HepG2 (cell line): ENCODE measurements at regions not wholly inside any gene's neighbourhood (a gene's known extent, or its start where the extent isn't known, plus 50 kb on each side); places are given as distances from the start of the nearest gene placed in this dataset.

ENCODE experiments used
- ATAC-seq: fragments of 200-7000 bp; cut with Tn5 transposase; 3 replicates; pipeline ENCODE4 v1.9.1; 2020; ENCODE audit warnings: mild to moderate bottlenecking, moderate library complexity
- BruUV-seq: library from RNA; stranded (reverse); fragments of 400-500 nt; replicated peaks from 2 replicates; lab custom pipeline; 2021; lab: Mats Ljungman, UMichigan
- CTCF ChIA-PET: fragments of 300-600 bp; formaldehyde crosslinking; extraction: SDS; loops from one replicate; lab custom pipeline; 2021; ENCODE audit warnings: low total read pairs, inconsistent platforms, low intra/inter-chr PET ratio; lab: Yijun Ruan, JAX
- POLR2A ChIA-PET: fragments of 350-600 bp; sonication (Branson Sonifier 250); formaldehyde crosslinking; loops from one replicate; lab custom pipeline; 2020; ENCODE audit warnings: antibody characterized with exemption, inconsistent platforms; lab: Yijun Ruan, JAX
- DNase-seq: peaks from one replicate; pipeline ENCODE4 v3.0.0-alpha.2; 2015; ENCODE audit warnings: low spot score
- FAIRE-seq: peaks from 3 replicates; lab custom pipeline; 2011; peaks lifted over from hg19 to GRCh38; lab: Jason Lieb, UNC
- H2AFZ ChIP-seq: one replicate; pipeline ENCODE4 v1.6.1; 2011; ENCODE audit warnings: low read length, inconsistent platforms
- H3K27ac ChIP-seq: fragments of 300-600 bp; 3 replicates; pipeline ENCODE4 v1.8.0; 2011; ENCODE audit warnings: mixed run types, mild to moderate bottlenecking, mixed read lengths, low read length, inconsistent platforms; ENCODE audit not compliant: insufficient read depth; ENCODE audit errors: extremely low read length
- H3K27me3 ChIP-seq, 2 experiments: fragments of 200-600 bp in 1 of 2; 2 replicates in 1 of 2; 3 replicates in 1 of 2; pipeline versions ENCODE4 v1.6.0 to v1.8.0; 2011; ENCODE audit warnings: low read length in 2 of 2, mild to moderate bottlenecking in 2 of 2, moderate library complexity in 2 of 2, inconsistent platforms in 1 of 2; ENCODE audit not compliant: insufficient read depth in 2 of 2, control insufficient read depth in 1 of 2
- H3K36me3 ChIP-seq, 2 experiments: fragments of 200-600 bp in 1 of 2; replicated peaks in 1 of 2; 2 replicates in 1 of 2; 3 replicates in 1 of 2; pipeline versions ENCODE4 v1.5.1 to v1.8.0; 2011; ENCODE audit warnings: low read length in 2 of 2, inconsistent platforms in 1 of 2; ENCODE audit not compliant: insufficient read depth in 2 of 2, control insufficient read depth in 1 of 2
- H3K4me1 ChIP-seq: 2 replicates; pipeline ENCODE4 v1.5.1; 2012; ENCODE audit warnings: low read length, inconsistent platforms; ENCODE audit not compliant: insufficient read depth
- H3K4me2 ChIP-seq: 2 replicates; pipeline ENCODE4 v1.6.0; 2011; ENCODE audit warnings: low read depth, low read length, inconsistent platforms
- H3K4me3 ChIP-seq, 3 experiments: fragments of 200-600 bp in 1 of 3; sonication (generic), shearing (Covaris generic) in 1 of 3; replicated peaks in 1 of 3; 2 replicates each; pipeline ENCODE4 v1.5.1; 2011 to 2016; ENCODE audit warnings: low read length in 3 of 3, inconsistent platforms in 2 of 3, low read depth in 2 of 3, mild to moderate bottlenecking in 2 of 3, control low read depth in 1 of 3, mixed read lengths in 1 of 3; ENCODE audit not compliant: insufficient read depth in 1 of 3
- H3K79me2 ChIP-seq: one replicate; pipeline ENCODE4 v1.6.1; 2011; ENCODE audit warnings: low read length, inconsistent platforms; ENCODE audit not compliant: insufficient read depth
- H3K9ac ChIP-seq: 2 replicates; pipeline ENCODE4 v1.6.0; 2011; ENCODE audit warnings: mild to moderate bottlenecking, low read depth, low read length, inconsistent platforms; ENCODE audit not compliant: insufficient read depth
- H3K9me3 ChIP-seq: 2 replicates; pipeline ENCODE4 v1.5.1; 2012; ENCODE audit warnings: mild to moderate bottlenecking, low read length
- H4K20me1 ChIP-seq: 2 replicates; pipeline ENCODE4 v1.6.0; 2011; ENCODE audit warnings: inconsistent platforms, mild to moderate bottlenecking, low read length, moderate library complexity; ENCODE audit not compliant: insufficient read depth
- ADNP ChIP-seq: sonication (generic); formaldehyde crosslinking; IDR thresholded peaks from 2 replicates; pipeline ENCODE4 v1.4.0; 2020; ENCODE audit warnings: missing genetic modification reagents
- AHR ChIP-seq: IDR thresholded peaks from 2 replicates; pipeline ENCODE4 v1.6.1; 2018; ENCODE audit warnings: missing genetic modification reagents, missing compliant biosample characterization
- BRCA1 ChIP-seq: sonication (generic); formaldehyde crosslinking; IDR thresholded peaks from 2 replicates; pipeline ENCODE4 v1.4.0; 2020; ENCODE audit warnings: missing genetic modification reagents
- CBX2 ChIP-seq, 2 experiments: fragments of 200-600 bp in 1 of 2; sonication (generic); formaldehyde crosslinking in 1 of 2; IDR thresholded peaks; 2 replicates each; pipeline versions ENCODE4 v1.7.0 to v1.8.1; 2018 to 2022; ENCODE audit warnings: low read depth in 2 of 2, low read length in 1 of 2, mild to moderate bottlenecking in 1 of 2, missing genetic modification reagents in 1 of 2
- DNMT3B ChIP-seq: conservative IDR thresholded peaks from 2 replicates; pipeline ENCODE4 v1.6.1; 2016; ENCODE audit warnings: missing biosample characterization, control low read depth
- GTF3A ChIP-seq: sonication (generic); formaldehyde crosslinking; conservative IDR thresholded peaks from 2 replicates; pipeline ENCODE4 v1.4.0; 2020; ENCODE audit warnings: mild to moderate bottlenecking, missing genetic modification reagents
- NR2F6 ChIP-seq, 2 experiments: IDR thresholded peaks; 2 replicates each; pipeline ENCODE4 v1.6.1; 2016; ENCODE audit warnings: antibody characterized with exemption in 1 of 2, mild to moderate bottlenecking in 1 of 2
- ONECUT2 ChIP-seq: sonication (generic); formaldehyde crosslinking; IDR thresholded peaks from 2 replicates; pipeline ENCODE4 v1.4.0; 2020; ENCODE audit warnings: missing genetic modification reagents
- SUZ12 ChIP-seq: fragments of 150-350 bp; IDR thresholded peaks from 2 replicates; pipeline ENCODE4 v1.6.1; 2014; ENCODE audit warnings: low read depth, low read length
- TARDBP ChIP-seq: sonication (generic); formaldehyde crosslinking; IDR thresholded peaks from 2 replicates; pipeline ENCODE4 v1.8.0; 2022; ENCODE audit warnings: mild to moderate bottlenecking, missing genetic modification reagents
- TFDP1 ChIP-seq: IDR thresholded peaks from 2 replicates; pipeline ENCODE4 v1.6.1; 2016; ENCODE audit warnings: missing compliant biosample characterization, missing genetic modification reagents, borderline replicate concordance
- TOPORS ChIP-seq: sonication (generic); formaldehyde crosslinking; IDR thresholded peaks from 2 replicates; pipeline ENCODE4 v1.8.0; 2023; ENCODE audit warnings: mild to moderate bottlenecking, missing genetic modification reagents
- ZNF12 ChIP-seq: sonication (generic); formaldehyde crosslinking; IDR thresholded peaks from 2 replicates; pipeline ENCODE4 v1.5.0; 2020; ENCODE audit warnings: missing genetic modification reagents
- ZNF17 ChIP-seq: sonication (generic); formaldehyde crosslinking; IDR thresholded peaks from 2 replicates; pipeline ENCODE4 v1.5.0; 2020; ENCODE audit warnings: mild to moderate bottlenecking, missing genetic modification reagents
- ZNF24 ChIP-seq: fragments of 450-650 bp; IDR thresholded peaks from 2 replicates; pipeline ENCODE4 v1.6.1; 2017; ENCODE audit warnings: antibody characterized with exemption, mild to moderate bottlenecking
- ZNF275 ChIP-seq: sonication (generic); formaldehyde crosslinking; IDR thresholded peaks from 2 replicates; pipeline ENCODE4 v1.8.0; 2022; ENCODE audit warnings: missing genetic modification reagents, mild to moderate bottlenecking, inconsistent platforms, borderline replicate concordance
- ZSCAN25 ChIP-seq: sonication (generic); formaldehyde crosslinking; IDR thresholded peaks from 2 replicates; pipeline ENCODE4 v1.8.0; 2022; ENCODE audit warnings: mild to moderate bottlenecking, missing genetic modification reagents
- WGBS: methylation state at CpG from one replicate; pipeline ENCODE4 v1.1.6; 2017; ENCODE audit warnings: low lambda C conversion rate; 5-methylcytosine and 5-hydroxymethylcytosine counted together
- in situ Hi-C: cut with HindIII; loops from 2 replicates; pipeline ENCODE4 v1.10.0; 2017; ENCODE audit warnings: low pct_unique_long_range_greater_than_20kb; ENCODE audit not compliant: extremely low pct_ligation_motif_present
- intact Hi-C: fragments of 100-400 bp; cut with micrococcal nuclease; formaldehyde crosslinking; loops from one replicate; pipeline ENCODE4 v1.10.0; 2022; ENCODE audit not compliant: unreplicated experiment

GRCh38 chr11:19345519-19345847 lies 104.7 kb upstream of the E2F8 start (continued):
- TF ChIP-seq ADNP (CRISPR knock-in tag) (no peak), ONECUT2 (CRISPR knock-in tag) (no peak), ZNF24 (no peak)

GRCh38 chr11:19344661-19345518 lies 104.1 kb upstream of the E2F8 start:
- no peak overlapping the region for H3K9ac ChIP-seq
- TF ChIP-seq ZSCAN25 (CRISPR knock-in tag) (no peak), BRCA1 (no peak), DNMT3B (CRISPR knock-in tag) (no peak), NR2F6 (IDR thresholded peaks at IDR 0.05) (no peak), NR2F6 (CRISPR knock-in tag; IDR thresholded peaks at IDR 0.05) (no peak), ZNF275 (no peak), SUZ12 (no peak), AHR (CRISPR knock-in tag) (no peak), TOPORS (CRISPR knock-in tag) (no peak), ZNF12 (CRISPR knock-in tag) (no peak), ZNF17 (CRISPR knock-in tag) (no peak), TFDP1 (no peak), CBX2 (IDR thresholded peaks at IDR 0.05; ENCODE audit: low read depth, low read length) (no peak), CBX2 (CRISPR knock-in tag; IDR thresholded peaks at IDR 0.05; ENCODE audit: low read depth) (no peak), TARDBP (no peak), GTF3A (no peak)
- TF ChIP-seq, all 625 proteins: peak for 0
- Histone ChIP-seq H4K20me1 (no peaks in the 10 kb centered on the region), H3K79me2 (no peaks in the 10 kb centered on the region), H3K36me3 (no peaks in the 10 kb centered on the region), H3K9me3 (no peaks in the 10 kb centered on the region), H3K4me3 (no peak overlapping the region), H3K27ac (no peak overlapping the region), H3K4me2 (no peak overlapping the region), H3K27me3 (peaks cover 2 to 32% of the 10 kb centered on the region in 2 experiments; a peak in 3 of 5 replicates), H2AFZ (no peak overlapping the region), H3K4me1 (0 out of 2 replicates have a peak, but pooled peaks cover 5% of the 10 kb centered on the region)
- BruUV-seq = no TSS peak
- no peak for DNase-seq
- POLR2A ChIA-PET = no interaction called here
- CTCF ChIA-PET = no interaction called here
- in situ Hi-C loops = no loop called here
- no peak for FAIRE-seq
- ATAC-seq = no peak
- intact Hi-C loops = no loop called here
- WGBS = 35% methylated on average over 17 of the region's 44 CpGs
